GM19468 (cell line): ENCODE measurements at regions not wholly inside any gene's neighbourhood (a gene's known extent, or its start where the extent isn't known, plus 50 kb on each side); places are given as distances from the start of the nearest gene placed in this dataset.

ENCODE experiments used
- ATAC-seq: cut with Tn5 transposase; IDR thresholded peaks from one replicate; pipeline ENCODE4 v1.9.1; 2021; ENCODE audit warnings: mild to moderate bottlenecking, moderate library complexity, moderate number of reproducible peaks; ENCODE audit not compliant: unreplicated experiment; ENCODE audit errors: extremely low read depth

- ATAC-seq, result no peak
Observed at GRCh38 chr2:13002536-13003331, 286.0 kb downstream of the TRIB2 start.

- no peak for ATAC-seq
Observed at GRCh38 chr2:13003500-13003899, 286.8 kb downstream of the TRIB2 start.

GRCh38 chr2:13005048-13005447, 288.3 kb downstream of the TRIB2 start:
- ATAC-seq, result no peak

GRCh38 chr2:13005761-13006335, 289.1 kb downstream of the TRIB2 start:
- ATAC-seq, result no peak

- no peak for ATAC-seq
Observed at GRCh38 chr2:13006426-13006825, 289.7 kb downstream of the TRIB2 start.

- no peak for ATAC-seq
Observed at GRCh38 chr2:13006829-13007717, 290.3 kb downstream of the TRIB2 start.

GRCh38 chr2:13009027-13009642, 292.4 kb downstream of the TRIB2 start:
- ATAC-seq, result no peak

- ATAC-seq, result no peak
Observed at GRCh38 chr2:13010283-13010682, 293.5 kb downstream of the TRIB2 start.

- no peak for ATAC-seq
Observed at GRCh38 chr2:13014783-13015182, 298.0 kb downstream of the TRIB2 start.

GRCh38 chr2:13015532-13016320, 299.0 kb downstream of the TRIB2 start:
- no peak for ATAC-seq

- ATAC-seq, result no peak
Observed at GRCh38 chr2:13018490-13018889, 301.8 kb downstream of the TRIB2 start.

GRCh38 chr2:13019781-13020180, 303.0 kb downstream of the TRIB2 start:
- no peak for ATAC-seq

GRCh38 chr2:13020469-13020868, 303.7 kb downstream of the TRIB2 start:
- no peak for ATAC-seq

GRCh38 chr2:13021470-13021957, 304.8 kb downstream of the TRIB2 start:
- no peak for ATAC-seq

GRCh38 chr2:13030606-13031005, 313.9 kb downstream of the TRIB2 start:
- no peak for ATAC-seq

- ATAC-seq, result no peak
Observed at GRCh38 chr2:13034861-13035260, 318.1 kb downstream of the TRIB2 start.

- no peak for ATAC-seq
Observed at GRCh38 chr2:13035866-13036265, 319.1 kb downstream of the TRIB2 start.

GRCh38 chr2:13040043-13040442, 323.3 kb downstream of the TRIB2 start:
- ATAC-seq, result no peak

- ATAC-seq, result no peak
Observed at GRCh38 chr2:13046557-13047165, 329.9 kb downstream of the TRIB2 start.
